ENCODE measurements at regions not wholly inside any gene's neighbourhood (a gene's known extent, or its start where the extent isn't known, plus 50 kb on each side); places are given as distances from the start of the nearest gene placed in this dataset.

DNA sequence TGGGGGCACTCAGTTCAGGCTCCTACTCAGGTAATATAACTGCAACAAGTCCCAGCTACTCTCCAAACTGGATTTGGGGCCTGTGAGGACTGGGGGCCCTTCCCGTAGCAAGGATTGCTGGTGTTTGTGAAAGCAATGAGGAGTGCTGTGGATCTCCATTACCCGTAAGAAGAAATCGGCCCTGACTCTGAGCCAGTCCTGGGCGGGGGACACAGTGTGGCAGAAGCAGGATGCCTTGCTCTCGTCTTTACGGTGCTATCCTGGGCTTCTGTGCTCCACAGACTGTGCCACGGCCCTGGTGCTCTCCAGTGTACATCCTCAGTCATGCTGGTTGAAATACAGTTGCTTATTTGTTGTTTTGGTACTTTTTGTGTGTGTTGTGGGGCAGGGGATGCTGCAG is 172.9 kb downstream of the NDUFA10 start:
- Histone ChIP-seq H3K4me3 (replicated peaks in 1 of 3; ENCODE audit: low read depth in 2 of 3, low read length in 3 of 3) (no peak overlapping the region), H3K4me1 (ENCODE audit: control insufficient read depth in 1 of 2, insufficient read depth in 2 of 2, low read length in 2 of 2) (no peaks in the 10 kb centered on the region), H3K79me2 (ENCODE audit: insufficient read depth, low read length) (no peaks in the 10 kb centered on the region), H3K4me2 (replicated peaks; ENCODE audit: extremely low read depth, low read length, poor library complexity, severe bottlenecking) (no peak overlapping the region), H3K27me3 (ENCODE audit: control insufficient read depth in 2 of 2, insufficient read depth in 2 of 2, low read length in 2 of 2) (no peaks in the 10 kb centered on the region), H2AFZ (ENCODE audit: insufficient read depth, low read depth, low read length, poor library complexity, severe bottlenecking) (no peak overlapping the region), H3K9me3 (replicated peaks in 1 of 2; ENCODE audit: control insufficient read depth in 1 of 2, insufficient read depth in 1 of 2, low read length in 2 of 2) (peaks cover 10 to 12% of the 10 kb centered on the region in 2 donors), H3K9ac (ENCODE audit: insufficient read depth, low read length, poor library complexity, severe bottlenecking) (no peak overlapping the region), H4K20me1 (ENCODE audit: insufficient read depth, low read length) (no peaks in the 10 kb centered on the region), H3K36me3 (replicated peaks in 1 of 2; ENCODE audit: control insufficient read depth in 1 of 2, insufficient read depth in 2 of 2, low read length in 2 of 2) (no peaks in the 10 kb centered on the region), H3K27ac (ENCODE audit: low read depth in 1 of 2, low read length in 2 of 2) (no peak overlapping the region)
- TF ChIP-seq CTCF (IDR thresholded peaks at IDR 0.05), result no peak
- no peaks in the 10 kb centered on the region for H3K36me3 Mint-ChIP-seq
- no peaks in the 10 kb centered on the region for H3K4me1 Mint-ChIP-seq
- H3K4me3 Mint-ChIP-seq, result no peak overlapping the region
- no peak overlapping the region for H3K27ac Mint-ChIP-seq
- intact Hi-C loops (cut with micrococcal nuclease), result no loop called here
- 96% methylated on average over 6 of the region's 7 CpGs for WGBS (ENCODE audit: insufficient coverage)
- DNase-seq, result no peak
- H3K9me3 Mint-ChIP-seq, result peaks cover 14 to 36% (median 27%) of the 10 kb centered on the region in 7 donors
- H3K27me3 Mint-ChIP-seq (ENCODE audit: low read depth in 3 of 3), result peaks cover 15 to 24% (median 17%) of the 10 kb centered on the region in 3 donors

DNA sequence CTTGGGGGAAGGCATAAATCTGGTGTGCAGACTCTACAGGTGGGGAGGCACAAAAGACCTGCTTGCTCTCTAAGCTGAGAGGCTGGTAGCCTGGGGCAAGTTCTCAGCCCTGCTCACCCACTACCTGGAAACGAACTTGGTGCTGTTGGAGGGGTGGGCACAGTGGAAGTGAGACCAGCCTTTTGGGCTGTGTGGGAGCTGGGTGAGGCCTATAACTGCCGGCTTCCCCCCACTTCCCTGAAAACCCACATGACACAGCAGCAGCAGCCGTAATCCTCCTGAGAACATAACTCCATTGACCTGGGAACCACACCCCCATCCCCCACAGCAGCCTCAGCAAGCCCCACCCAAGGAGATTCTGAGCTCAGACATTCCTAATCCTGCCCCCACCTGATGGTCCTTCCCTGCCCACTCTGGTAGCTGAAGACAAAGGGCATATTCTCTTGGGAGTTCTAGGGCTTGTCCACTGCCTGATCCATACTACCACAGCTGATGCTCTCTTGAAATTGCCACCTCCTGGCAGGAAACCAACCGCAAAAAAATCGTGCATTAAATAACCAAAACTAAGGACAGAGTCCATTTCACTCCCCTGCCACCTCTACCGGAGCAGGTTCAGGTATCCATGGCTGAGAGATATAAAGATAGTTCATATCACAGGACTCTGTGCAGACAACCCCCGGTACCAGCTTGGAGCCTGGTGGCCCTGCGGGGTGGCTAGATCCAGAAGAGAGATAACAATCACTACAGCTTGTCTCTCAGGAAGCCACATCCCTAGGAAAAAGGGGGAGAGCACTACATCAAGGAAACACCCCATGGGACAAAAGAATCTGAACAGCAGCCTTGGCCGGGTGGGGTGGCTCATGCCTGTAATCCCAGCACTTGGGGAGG is 178.1 kb downstream of the NDUFA10 start:
- H3K79me2 ChIP-seq (ENCODE audit: insufficient read depth, low read length), result no peaks in the 10 kb centered on the region
- H3K4me2 ChIP-seq (replicated peaks; ENCODE audit: extremely low read depth, low read length, poor library complexity, severe bottlenecking), result no peak overlapping the region
- H3K9me3 ChIP-seq (replicated peaks in 1 of 2; ENCODE audit: control insufficient read depth in 1 of 2, insufficient read depth in 1 of 2, low read length in 2 of 2), result peaks cover 12% of the 10 kb centered on the region in 2 donors
- Mint-ChIP-seq H3K27ac (peak overlapping the region in 1 of 7 donors; percentile 47), H3K4me3 (no peak overlapping the region), H3K27me3 (ENCODE audit: low read depth in 3 of 3) (peaks cover 15 to 33% (median 19%) of the 10 kb centered on the region in 3 donors), H3K36me3 (no peaks in the 10 kb centered on the region), H3K9me3 (peaks cover 18 to 38% (median 34%) of the 10 kb centered on the region in 7 donors), H3K4me1 (no peaks in the 10 kb centered on the region)
- H2AFZ ChIP-seq (ENCODE audit: insufficient read depth, low read depth, low read length, poor library complexity, severe bottlenecking), result no peak overlapping the region
- no peak for DNase-seq
- no peak overlapping the region for H3K4me3 ChIP-seq (replicated peaks in 1 of 3; ENCODE audit: low read depth in 2 of 3, low read length in 3 of 3)
- no peaks in the 10 kb centered on the region for H4K20me1 ChIP-seq (ENCODE audit: insufficient read depth, low read length)
- H3K36me3 ChIP-seq (replicated peaks in 1 of 2; ENCODE audit: control insufficient read depth in 1 of 2, insufficient read depth in 2 of 2, low read length in 2 of 2), result no peaks in the 10 kb centered on the region
- intact Hi-C loops (cut with micrococcal nuclease), result no loop called here
- H3K27ac ChIP-seq (ENCODE audit: low read depth in 1 of 2, low read length in 2 of 2), result no peak overlapping the region
- no peaks in the 10 kb centered on the region for H3K4me1 ChIP-seq (ENCODE audit: control insufficient read depth in 1 of 2, insufficient read depth in 2 of 2, low read length in 2 of 2)
- no peak for TF ChIP-seq CTCF (IDR thresholded peaks at IDR 0.05)
- WGBS (ENCODE audit: insufficient coverage), result 95% methylated on average over 2 of the region's 9 CpGs
- H3K9ac ChIP-seq (ENCODE audit: insufficient read depth, low read length, poor library complexity, severe bottlenecking), result no peak overlapping the region
- peaks cover 0 to 6% of the 10 kb centered on the region in 2 donors for H3K27me3 ChIP-seq (ENCODE audit: control insufficient read depth in 2 of 2, insufficient read depth in 2 of 2, low read length in 2 of 2)
